Stimulated activated naive CD8-positive, alpha-beta T cell treated with anti-CD3 and anti-CD28 coated beads, Interleukin-15, Interleukin-2, amounts not matched to agents 100 ng/mL and 50 ng/mL, for 24 hours (primary cell): ENCODE measurements at regions not wholly inside any gene's neighbourhood (a gene's known extent, or its start where the extent isn't known, plus 50 kb on each side); places are given as distances from the start of the nearest gene placed in this dataset.

ENCODE experiments used
- H3K27ac Mint-ChIP-seq: one replicate; pipeline ENCODE4 v1.8.0; 2021; ENCODE audit warnings: mild to moderate bottlenecking, mixed read lengths
- H3K27me3 Mint-ChIP-seq: one replicate; pipeline ENCODE4 v1.8.0; 2021; ENCODE audit warnings: mixed read lengths
- H3K36me3 Mint-ChIP-seq: one replicate; pipeline ENCODE4 v1.8.0; 2021; ENCODE audit warnings: low read depth, mixed read lengths
- H3K4me1 Mint-ChIP-seq: one replicate; pipeline ENCODE4 v1.8.0; 2021; ENCODE audit warnings: low read depth, mixed read lengths
- H3K4me3 Mint-ChIP-seq: one replicate; pipeline ENCODE4 v1.8.0; 2021; ENCODE audit warnings: mild to moderate bottlenecking, mixed read lengths
- H3K9me3 Mint-ChIP-seq: one replicate; pipeline ENCODE4 v1.8.0; 2021; ENCODE audit warnings: mixed read lengths

DNA sequence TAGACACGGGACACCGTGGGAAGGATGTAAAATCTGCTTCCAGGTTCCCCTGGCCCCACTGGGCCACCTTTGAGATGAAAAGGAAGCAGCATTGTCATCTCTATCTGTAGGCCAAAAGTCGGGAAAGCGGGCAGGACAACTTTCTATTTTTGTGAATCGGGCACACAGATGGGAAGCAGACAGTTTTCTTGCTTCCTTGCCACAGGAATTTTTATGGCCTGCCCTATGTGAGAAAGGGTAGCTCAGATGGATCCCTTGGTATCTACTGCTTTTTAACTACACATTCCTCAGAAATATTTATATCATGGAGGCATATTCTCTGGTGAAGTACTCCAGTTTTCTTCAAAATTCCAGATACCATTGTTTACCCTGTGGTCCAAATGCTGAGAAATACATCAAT lies 735.5 kb downstream of the CBLN2 start:
- H3K4me1 Mint-ChIP-seq, result no peaks in the 10 kb centered on the region
- no peak overlapping the region for H3K27ac Mint-ChIP-seq
- H3K27me3 Mint-ChIP-seq, result no peaks in the 10 kb centered on the region
- H3K36me3 Mint-ChIP-seq, result no peaks in the 10 kb centered on the region
- peaks cover 10% of the 10 kb centered on the region for H3K9me3 Mint-ChIP-seq
- H3K4me3 Mint-ChIP-seq, result no peak overlapping the region

DNA sequence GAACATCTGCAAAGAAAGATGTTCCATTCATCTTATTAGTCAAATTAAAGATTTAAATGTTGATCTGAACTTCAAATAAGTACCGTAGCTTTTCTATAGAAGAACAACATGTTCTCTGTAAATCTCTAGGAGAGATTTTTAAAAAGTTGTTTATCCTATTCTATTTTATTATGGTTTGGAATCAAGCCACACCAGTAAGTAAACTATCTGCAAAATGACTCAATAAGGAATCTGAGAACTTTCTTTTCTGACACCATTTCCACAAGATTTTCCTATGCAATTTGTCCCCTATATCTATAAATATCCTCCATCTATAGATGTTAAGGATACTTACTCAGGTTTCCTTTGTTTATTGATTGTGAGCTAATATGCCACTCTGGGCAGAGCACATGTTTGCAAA lies 736.6 kb downstream of the CBLN2 start:
- Mint-ChIP-seq H3K4me3 (no peak overlapping the region), H3K9me3 (peaks cover 7% of the 10 kb centered on the region), H3K4me1 (no peaks in the 10 kb centered on the region), H3K27me3 (no peaks in the 10 kb centered on the region), H3K36me3 (no peaks in the 10 kb centered on the region), H3K27ac (no peak overlapping the region)

DNA sequence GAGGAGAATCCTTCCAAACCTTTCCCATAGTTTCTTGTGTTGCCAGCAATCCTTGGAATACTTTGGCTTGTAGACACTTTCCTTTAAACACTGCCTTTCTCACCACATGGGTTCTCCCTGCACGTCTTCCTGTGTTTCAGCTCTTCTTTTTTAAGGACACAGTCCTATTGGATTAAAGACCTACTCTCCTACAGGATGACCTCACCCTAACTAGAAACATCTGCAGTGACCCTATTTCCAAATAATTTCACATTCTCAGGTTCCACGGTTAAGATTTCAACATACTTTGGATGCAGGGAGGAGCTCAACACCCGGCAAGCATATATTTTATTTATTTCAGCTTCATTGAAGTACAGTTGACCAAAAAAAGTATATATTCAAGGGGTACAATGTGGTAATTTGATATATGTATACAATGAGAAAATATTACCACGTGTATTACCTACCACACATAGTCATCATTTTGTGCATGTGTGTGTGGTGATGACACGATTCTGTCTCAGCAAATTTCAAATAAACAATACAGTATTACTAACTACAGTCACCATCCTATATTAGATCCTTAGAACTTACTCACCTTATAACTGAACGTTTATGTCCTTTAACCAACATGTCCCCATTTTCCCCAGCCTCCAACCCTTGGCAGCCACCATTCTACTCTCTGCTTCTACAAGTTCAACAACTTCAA lies 745.0 kb downstream of the CBLN2 start:
- Mint-ChIP-seq H3K9me3 (peaks cover 3% of the 10 kb centered on the region), H3K4me3 (no peak overlapping the region), H3K4me1 (no peaks in the 10 kb centered on the region), H3K27me3 (no peaks in the 10 kb centered on the region), H3K27ac (no peak overlapping the region), H3K36me3 (no peaks in the 10 kb centered on the region)

DNA sequence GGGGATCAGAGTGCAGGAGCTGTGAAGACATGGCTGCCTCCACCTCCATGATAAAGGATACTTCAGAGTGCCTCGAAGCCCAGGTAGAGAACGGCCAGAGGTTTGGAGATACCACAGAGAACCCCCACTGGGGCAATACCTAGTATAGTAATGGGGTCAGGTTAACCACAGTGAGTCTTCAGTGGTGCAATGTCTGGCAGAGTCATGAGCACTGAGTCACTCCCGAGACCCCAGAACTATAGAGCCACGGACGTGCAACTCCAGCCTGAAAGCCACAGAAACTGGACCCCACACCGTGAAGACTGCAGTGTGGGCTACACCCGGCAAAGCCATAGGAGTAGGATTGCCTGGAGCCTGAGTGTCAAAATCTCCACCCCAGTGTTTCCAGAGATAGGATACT lies 746.6 kb downstream of the CBLN2 start:
- Mint-ChIP-seq H3K4me1 (no peaks in the 10 kb centered on the region), H3K27me3 (no peaks in the 10 kb centered on the region), H3K9me3 (no peaks in the 10 kb centered on the region), H3K36me3 (no peaks in the 10 kb centered on the region), H3K27ac (no peak overlapping the region), H3K4me3 (no peak overlapping the region)

DNA sequence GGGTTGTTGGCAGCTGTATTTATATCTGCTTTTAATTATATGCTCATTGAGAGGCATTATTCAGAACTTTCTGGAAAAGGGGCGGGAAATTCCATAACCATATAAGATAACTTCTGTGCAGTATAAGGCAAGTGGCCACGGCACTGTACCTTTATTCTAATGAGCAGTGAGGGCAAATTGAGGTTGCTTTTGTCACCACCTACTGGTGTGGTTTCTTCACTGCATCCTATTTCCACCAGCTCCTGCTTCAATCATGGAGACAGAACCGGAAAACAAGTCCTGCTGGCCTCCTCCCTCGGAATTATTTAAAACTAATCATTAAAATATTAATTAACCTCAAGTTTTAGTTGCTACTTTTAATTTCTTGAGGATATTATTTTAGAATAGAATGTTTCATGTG lies 759.4 kb downstream of the CBLN2 start:
- no peaks in the 10 kb centered on the region for H3K36me3 Mint-ChIP-seq
- H3K9me3 Mint-ChIP-seq, result no peaks in the 10 kb centered on the region
- H3K27me3 Mint-ChIP-seq, result no peaks in the 10 kb centered on the region
- no peaks in the 10 kb centered on the region for H3K4me1 Mint-ChIP-seq
- no peak overlapping the region for H3K27ac Mint-ChIP-seq
- H3K4me3 Mint-ChIP-seq, result no peak overlapping the region

DNA sequence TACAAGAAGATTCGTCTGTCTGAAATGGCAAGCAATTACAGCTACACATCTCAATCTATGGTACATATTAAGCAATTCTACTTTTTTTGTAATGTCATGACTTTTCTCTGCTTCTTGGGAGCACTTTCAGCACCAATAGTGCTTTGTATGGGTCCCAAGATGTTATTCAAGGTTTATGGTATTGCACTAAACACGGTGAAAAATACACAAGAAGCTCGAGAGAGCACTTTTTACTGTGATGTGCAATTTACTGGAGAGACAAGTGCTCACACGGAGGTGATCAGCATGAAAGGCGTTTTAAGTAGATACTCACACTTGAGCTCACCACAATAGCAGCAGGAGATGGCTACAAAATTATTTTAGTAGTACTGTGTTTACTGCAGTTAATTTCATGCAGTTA lies 783.6 kb downstream of the CBLN2 start:
- Mint-ChIP-seq H3K36me3 (no peaks in the 10 kb centered on the region), H3K27me3 (no peaks in the 10 kb centered on the region), H3K27ac (no peak overlapping the region), H3K4me3 (no peak overlapping the region), H3K4me1 (no peaks in the 10 kb centered on the region), H3K9me3 (no peaks in the 10 kb centered on the region)

DNA sequence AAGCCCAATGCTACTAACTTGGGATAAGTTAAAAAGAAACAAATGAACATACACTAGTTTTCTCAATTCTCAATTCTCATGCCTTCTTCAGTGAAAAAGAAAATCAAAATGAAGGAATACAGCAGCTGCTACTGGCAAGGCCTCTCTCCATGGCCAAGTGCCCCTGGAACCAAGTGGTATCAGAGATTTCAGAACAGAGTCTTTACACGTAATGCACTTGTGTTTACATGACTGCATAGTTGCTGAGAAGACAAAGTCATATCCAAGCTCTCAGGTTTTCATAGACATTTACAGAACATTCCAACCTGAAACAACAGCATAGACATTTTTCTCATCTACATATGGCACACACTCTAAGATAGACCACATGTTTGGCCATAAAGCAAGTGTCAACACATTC lies 789.9 kb downstream of the CBLN2 start:
- H3K27me3 Mint-ChIP-seq, result no peaks in the 10 kb centered on the region
- H3K4me1 Mint-ChIP-seq, result no peaks in the 10 kb centered on the region
- no peak overlapping the region for H3K4me3 Mint-ChIP-seq
- peaks cover 5% of the 10 kb centered on the region for H3K9me3 Mint-ChIP-seq
- no peak overlapping the region for H3K27ac Mint-ChIP-seq
- no peaks in the 10 kb centered on the region for H3K36me3 Mint-ChIP-seq

DNA sequence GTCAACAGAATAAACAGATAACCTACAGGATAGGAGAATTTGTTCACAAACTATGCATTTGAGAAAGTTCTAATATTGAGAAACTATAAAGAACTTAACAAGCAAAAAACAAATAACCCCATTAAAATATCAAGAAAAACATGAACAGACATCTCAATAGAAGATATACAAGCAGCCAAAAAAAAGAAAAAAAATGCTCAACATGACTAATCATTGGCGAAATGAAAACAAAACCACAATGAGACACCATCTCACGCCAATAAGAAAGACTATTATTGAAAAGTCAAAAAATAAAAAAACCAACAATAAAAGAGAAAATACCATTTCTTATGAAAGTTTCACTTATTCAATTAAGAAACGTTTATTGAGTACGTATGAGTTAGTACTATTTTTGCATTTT lies 800.5 kb downstream of the CBLN2 start:
- H3K36me3 Mint-ChIP-seq, result no peaks in the 10 kb centered on the region
- H3K9me3 Mint-ChIP-seq, result peaks cover 5% of the 10 kb centered on the region
- no peak overlapping the region for H3K27ac Mint-ChIP-seq
- H3K4me3 Mint-ChIP-seq, result no peak overlapping the region
- no peaks in the 10 kb centered on the region for H3K27me3 Mint-ChIP-seq
- no peaks in the 10 kb centered on the region for H3K4me1 Mint-ChIP-seq

DNA sequence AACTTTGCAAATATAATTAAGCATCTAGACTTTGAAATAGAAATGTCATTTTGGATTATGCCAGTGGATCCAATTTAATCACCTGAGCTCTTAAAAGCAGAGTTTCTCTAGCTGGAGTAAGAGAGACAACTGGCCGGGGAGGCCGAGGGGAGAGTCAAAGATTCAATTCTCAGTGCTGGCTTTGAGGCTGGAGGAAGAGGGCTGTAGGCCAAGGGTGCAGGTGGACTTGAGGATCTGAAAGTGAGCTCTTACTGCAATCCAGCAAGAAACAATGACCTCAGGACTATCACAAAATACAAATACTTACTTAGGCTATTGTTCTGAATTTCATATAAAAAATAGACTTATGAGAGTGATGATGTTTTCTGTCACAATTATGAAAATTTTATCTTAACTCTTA lies 814.5 kb downstream of the CBLN2 start:
- H3K27me3 Mint-ChIP-seq, result no peaks in the 10 kb centered on the region
- H3K4me3 Mint-ChIP-seq, result no peak overlapping the region
- H3K9me3 Mint-ChIP-seq, result no peaks in the 10 kb centered on the region
- H3K27ac Mint-ChIP-seq, result no peak overlapping the region
- no peaks in the 10 kb centered on the region for H3K36me3 Mint-ChIP-seq
- no peaks in the 10 kb centered on the region for H3K4me1 Mint-ChIP-seq

DNA sequence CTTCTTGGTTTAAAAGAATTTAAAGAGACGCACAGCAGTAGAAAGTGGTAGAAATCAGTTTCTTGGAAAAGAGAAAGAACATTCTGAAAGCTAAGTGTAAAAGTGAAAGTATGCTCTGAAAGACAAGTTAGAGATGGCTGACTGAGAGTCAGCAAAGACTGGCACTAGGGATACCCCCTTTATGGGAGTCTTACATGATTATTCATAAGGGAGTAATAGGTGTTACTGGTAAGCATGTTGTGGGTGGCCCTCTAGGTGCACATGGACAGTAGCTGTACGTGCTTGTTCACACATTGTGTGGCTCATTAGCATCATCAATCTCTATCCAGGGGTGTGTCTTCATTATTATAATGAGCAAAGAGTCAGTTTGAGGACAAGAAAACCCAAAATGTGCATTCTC lies 816.2 kb downstream of the CBLN2 start:
- H3K36me3 Mint-ChIP-seq, result no peaks in the 10 kb centered on the region
- no peaks in the 10 kb centered on the region for H3K9me3 Mint-ChIP-seq
- H3K4me3 Mint-ChIP-seq, result no peak overlapping the region
- H3K27ac Mint-ChIP-seq, result no peak overlapping the region
- no peaks in the 10 kb centered on the region for H3K4me1 Mint-ChIP-seq
- no peaks in the 10 kb centered on the region for H3K27me3 Mint-ChIP-seq

DNA sequence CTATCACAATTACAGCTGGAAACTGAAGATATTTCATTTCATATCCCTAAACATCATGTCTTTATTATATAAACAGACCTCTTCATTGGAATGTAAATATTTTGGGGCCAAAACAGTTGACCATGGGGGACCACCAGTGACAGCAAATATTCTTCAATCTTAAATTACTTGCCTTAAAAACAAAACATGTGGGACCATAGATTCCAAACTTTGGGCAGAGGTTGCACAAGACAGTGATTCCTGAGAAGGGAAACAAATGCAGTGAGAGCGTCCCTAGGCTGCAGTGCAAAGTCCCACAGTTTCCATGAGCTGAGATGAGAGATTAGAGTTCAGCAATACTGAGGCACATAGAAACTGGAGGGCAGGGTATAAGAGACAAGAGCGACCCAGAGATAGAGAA lies 818.9 kb downstream of the CBLN2 start:
- Mint-ChIP-seq H3K27me3 (no peaks in the 10 kb centered on the region), H3K27ac (no peak overlapping the region), H3K9me3 (no peaks in the 10 kb centered on the region), H3K4me1 (no peaks in the 10 kb centered on the region), H3K36me3 (no peaks in the 10 kb centered on the region), H3K4me3 (no peak overlapping the region)

DNA sequence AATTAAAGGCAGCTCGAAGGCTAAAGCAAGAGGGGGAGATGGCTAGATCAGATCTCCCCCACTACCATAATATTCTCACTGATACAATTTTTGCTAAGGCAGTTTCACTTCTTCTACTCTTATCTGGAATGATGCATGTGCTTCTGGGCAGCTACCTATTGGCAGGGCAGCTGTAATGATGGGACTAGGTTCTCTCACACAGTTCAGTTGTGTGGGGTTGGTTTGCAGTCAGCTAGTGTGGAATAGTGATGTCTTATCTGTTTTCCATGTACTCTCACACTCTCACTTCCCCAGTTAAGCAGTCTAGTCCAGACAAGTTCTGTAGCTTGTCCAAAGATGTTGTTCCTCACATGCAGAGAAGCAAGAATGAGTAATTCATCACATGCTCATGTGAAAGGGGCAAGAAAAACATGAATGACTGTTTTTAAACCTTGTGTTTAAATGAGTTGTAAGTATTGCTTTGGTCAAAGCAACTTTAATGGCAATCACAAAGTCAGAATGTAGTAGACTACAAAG lies 836.1 kb downstream of the CBLN2 start:
- Mint-ChIP-seq H3K27ac (no peak overlapping the region), H3K4me1 (no peaks in the 10 kb centered on the region), H3K9me3 (peaks cover 3% of the 10 kb centered on the region), H3K4me3 (no peak overlapping the region), H3K36me3 (no peaks in the 10 kb centered on the region), H3K27me3 (no peaks in the 10 kb centered on the region)

DNA sequence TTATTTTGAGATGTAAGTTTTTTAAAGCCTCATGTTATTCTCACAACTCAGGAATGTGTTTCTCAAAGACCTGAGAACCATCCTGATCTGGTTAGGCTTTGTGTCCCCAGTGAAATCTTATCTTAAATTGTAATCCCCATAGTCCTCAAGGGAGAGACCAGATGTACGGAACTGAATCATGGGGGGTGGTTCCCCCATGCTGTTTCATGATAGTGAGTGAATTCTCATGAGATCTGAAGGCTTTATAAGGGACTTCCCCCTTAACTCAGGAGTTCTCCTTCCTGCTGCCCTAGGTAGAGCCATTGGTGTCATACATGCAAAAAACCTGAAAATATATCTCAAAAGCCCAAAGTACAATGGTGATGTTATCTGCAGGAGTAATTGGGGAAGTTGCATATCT lies 836.7 kb downstream of the CBLN2 start:
- no peak overlapping the region for H3K4me3 Mint-ChIP-seq
- no peaks in the 10 kb centered on the region for H3K27me3 Mint-ChIP-seq
- H3K27ac Mint-ChIP-seq, result no peak overlapping the region
- no peaks in the 10 kb centered on the region for H3K4me1 Mint-ChIP-seq
- H3K36me3 Mint-ChIP-seq, result no peaks in the 10 kb centered on the region
- peaks cover 3% of the 10 kb centered on the region for H3K9me3 Mint-ChIP-seq

DNA sequence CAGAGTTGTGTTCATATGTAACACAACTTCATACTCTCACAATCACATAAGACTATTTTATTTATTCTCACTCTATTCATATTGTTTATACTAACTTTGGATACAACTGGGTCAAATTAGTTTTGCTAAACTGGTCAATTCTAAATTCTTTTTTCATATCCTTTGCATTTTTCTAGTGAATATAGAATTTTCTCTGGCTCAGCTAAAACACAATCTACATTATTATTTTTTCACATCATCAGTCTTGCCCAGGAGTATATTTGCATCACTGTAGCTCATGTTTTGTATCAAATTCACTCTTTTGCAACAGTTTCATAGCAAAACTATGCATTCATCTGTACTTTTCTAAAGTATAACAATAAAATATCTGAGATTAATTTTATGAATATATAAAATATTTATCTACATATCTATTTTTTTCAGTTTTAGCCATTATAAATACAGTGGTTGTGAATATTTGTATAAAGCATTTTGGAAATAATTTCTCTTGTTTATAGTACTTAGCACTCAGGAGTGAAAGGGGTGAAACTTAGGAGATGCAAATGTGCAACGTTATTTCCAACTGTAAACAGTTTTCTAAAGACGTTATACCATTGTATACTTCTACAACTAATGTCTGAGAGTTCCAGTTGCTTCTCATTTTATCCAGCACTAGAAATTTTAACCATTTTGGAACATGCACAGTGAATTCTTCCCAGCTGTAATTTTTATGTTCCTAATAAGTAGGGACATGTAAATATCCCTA lies 854.6 kb downstream of the CBLN2 start:
- Mint-ChIP-seq H3K36me3 (no peaks in the 10 kb centered on the region), H3K4me3 (no peak overlapping the region), H3K27ac (no peak overlapping the region), H3K27me3 (no peaks in the 10 kb centered on the region), H3K9me3 (peaks cover 5% of the 10 kb centered on the region), H3K4me1 (no peaks in the 10 kb centered on the region)

DNA sequence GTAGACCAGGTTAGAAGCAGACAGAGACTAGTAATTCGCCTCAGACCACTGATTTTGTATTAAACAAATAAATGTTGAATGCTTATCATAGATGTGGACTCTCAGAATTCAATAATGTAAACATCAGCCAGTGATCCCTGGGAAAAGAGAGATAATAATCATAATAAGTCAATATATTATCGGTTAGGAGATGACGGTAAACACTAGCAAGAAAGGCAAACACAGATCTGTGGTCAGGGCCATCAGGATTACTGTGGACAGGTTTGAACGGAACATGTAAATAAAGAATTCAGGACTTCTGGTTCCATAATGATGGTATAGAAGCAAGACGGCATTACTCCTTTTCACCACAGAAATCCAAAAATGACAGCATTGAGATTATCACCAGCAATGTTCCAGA lies 861.6 kb downstream of the CBLN2 start:
- Mint-ChIP-seq H3K4me3 (no peak overlapping the region), H3K36me3 (no peaks in the 10 kb centered on the region), H3K27me3 (no peaks in the 10 kb centered on the region), H3K4me1 (no peaks in the 10 kb centered on the region), H3K9me3 (peaks cover 10% of the 10 kb centered on the region), H3K27ac (no peak overlapping the region)

DNA sequence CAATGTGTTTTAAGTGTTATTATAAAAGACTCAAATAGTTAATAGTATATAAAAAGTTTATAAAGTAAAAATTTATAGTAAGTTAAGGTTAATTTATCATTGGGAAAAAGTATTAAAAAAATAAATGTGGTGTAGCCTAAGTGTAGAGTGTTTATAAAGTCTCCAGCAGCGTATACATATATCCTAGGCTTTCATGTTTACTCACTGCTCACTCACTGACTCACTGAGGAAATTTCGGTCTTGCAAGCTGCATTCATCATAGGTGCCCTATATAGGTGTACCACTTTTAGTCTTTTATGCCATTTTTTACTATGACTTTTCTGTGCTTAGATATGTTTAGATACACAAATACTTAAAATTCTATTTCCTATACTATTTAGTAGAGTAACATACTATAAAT lies 866.0 kb downstream of the CBLN2 start:
- no peaks in the 10 kb centered on the region for H3K27me3 Mint-ChIP-seq
- H3K4me3 Mint-ChIP-seq, result no peak overlapping the region
- H3K9me3 Mint-ChIP-seq, result no peaks in the 10 kb centered on the region
- H3K4me1 Mint-ChIP-seq, result no peaks in the 10 kb centered on the region
- no peaks in the 10 kb centered on the region for H3K36me3 Mint-ChIP-seq
- H3K27ac Mint-ChIP-seq, result no peak overlapping the region
